Retinal pigment epithelial cell (primary cell): ENCODE measurements at regions not wholly inside any gene's neighbourhood (a gene's known extent, or its start where the extent isn't known, plus 50 kb on each side); places are given as distances from the start of the nearest gene placed in this dataset.

ENCODE experiments used
- DNase-seq: peaks from one replicate; pipeline ENCODE4 v3.0.0-alpha.2; 2010; ENCODE audit warnings: low read depth
- H3K4me3 ChIP-seq: 2 replicates; pipeline ENCODE4 v1.5.1; 2011; ENCODE audit warnings: mild to moderate bottlenecking, low read length, control low read depth, moderate library complexity
- CTCF ChIP-seq: conservative IDR thresholded peaks from 2 replicates; pipeline ENCODE4 v1.5.1; 2011; ENCODE audit warnings: low read depth, low read length, control low read depth, inconsistent platforms

DNA sequence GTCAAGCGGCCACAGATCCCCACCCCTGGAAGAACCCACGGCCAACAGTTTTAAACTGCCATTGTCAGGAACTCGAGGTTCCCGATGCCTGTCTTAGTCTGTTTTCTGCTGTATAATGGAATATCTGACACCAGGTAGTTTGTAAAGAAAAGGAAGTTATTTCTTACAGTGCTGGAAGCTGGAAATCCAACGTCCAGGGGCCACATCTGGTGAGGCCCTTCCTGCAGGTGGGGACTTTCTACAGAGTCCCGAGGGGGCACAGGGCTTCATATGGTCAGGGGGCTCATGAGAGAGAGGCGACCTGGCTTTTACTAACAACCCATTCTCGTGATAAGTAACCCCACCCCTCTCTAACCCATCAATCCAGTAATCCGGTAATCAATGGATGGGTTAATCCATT is 501.6 kb upstream of the MYT1L start:
- DNase-seq = no peak
- H3K4me3 ChIP-seq = no peak overlapping the region
- TF ChIP-seq CTCF = no peak

DNA sequence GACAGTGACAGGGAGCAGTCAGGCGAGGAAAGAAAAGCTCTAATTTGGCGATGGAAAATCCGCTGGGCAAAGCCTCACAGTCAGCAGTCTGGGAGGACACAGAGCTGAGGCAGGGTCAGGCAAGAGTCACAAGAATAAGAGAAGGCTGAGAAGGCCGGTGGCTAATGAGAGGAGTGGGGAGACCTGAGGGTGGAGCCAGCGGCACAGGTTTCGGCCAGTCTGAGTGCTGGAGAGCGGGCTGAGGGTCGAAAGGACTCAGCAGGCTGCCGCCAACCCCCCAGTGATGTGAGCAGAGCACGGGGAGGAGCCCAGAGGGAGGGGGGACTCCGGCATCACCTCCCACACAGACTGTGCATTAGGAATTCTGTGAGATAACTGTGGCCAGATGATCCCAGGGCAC is 500.6 kb upstream of the MYT1L start:
- no peak for DNase-seq
- H3K4me3 ChIP-seq = no peak overlapping the region
- no peak for TF ChIP-seq CTCF

DNA sequence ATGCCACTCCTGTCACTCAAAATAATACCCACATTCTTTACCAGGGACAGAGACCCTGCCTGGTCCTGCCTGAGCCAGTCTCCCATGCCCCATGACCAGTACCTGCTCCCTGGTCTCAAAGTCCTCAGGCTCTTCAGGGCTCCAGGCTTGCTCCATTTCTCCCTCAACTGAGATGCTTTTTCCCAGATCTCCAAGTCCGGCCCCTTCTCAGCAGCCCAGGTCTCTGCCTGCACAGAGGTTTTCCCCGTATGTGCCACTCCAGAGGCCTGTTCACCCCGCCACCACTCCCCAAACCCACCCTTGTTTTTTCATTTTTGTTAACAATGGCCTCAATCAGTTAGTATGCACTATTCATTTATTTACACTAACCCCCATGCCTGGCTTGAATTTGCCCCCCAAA is 499.5 kb upstream of the MYT1L start:
- no peak for DNase-seq
- H3K4me3 ChIP-seq = no peak overlapping the region
- no peak for TF ChIP-seq CTCF

DNA sequence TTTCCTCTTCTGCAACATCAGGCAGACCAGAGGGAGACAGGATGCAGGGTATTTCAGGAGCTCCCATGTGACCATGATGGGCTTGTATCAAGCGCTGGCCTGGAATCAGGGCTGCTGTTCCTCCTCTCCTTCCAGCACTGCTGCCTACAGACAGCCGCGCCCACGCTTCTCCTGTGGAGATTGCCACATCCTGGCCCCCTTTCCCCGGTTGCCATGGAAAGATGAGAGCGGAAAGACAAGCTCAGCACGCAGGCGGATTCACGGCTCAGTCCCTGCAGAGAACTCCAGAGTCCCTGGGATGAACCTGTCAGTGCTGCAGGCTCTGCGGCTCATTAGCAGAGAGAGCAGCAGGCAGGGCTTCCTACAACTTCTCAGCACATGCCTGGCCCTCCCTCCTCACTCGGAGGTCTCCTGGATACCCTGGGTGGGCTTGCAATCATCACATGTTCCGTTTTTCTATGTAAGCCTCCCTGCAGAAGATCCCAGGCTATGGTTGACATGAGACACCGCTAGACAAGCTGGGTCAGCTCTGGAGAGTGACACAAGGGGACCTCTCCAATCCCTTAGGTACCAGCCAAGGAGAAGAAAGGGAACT is 497.8 kb upstream of the MYT1L start:
- no peak for TF ChIP-seq CTCF
- no peak overlapping the region for H3K4me3 ChIP-seq
- DNase-seq = no peak

DNA sequence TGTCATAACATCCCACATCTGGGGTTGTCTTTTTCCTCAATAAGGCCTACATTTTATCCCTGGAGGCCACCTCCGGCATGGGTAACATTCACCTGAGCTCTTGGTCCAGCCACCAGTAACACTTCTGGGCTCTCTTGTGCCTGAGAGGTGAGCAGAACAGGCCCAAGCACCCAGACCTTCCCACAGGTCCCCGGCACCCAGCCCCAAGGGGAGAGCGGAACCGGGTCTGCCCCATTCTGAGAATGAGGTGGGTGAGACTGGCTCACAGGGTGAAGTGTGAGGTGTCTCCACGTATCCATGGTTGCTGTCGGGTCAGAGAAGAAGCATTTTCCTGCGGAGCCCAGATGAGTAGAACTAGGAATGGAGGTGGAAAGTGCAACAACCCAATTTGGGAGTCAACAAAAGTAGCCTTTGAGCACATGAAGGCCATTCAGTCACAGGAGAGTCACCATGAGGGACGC is 496.7 kb upstream of the MYT1L start:
- H3K4me3 ChIP-seq = no peak overlapping the region
- no peak for TF ChIP-seq CTCF
- no peak for DNase-seq

DNA sequence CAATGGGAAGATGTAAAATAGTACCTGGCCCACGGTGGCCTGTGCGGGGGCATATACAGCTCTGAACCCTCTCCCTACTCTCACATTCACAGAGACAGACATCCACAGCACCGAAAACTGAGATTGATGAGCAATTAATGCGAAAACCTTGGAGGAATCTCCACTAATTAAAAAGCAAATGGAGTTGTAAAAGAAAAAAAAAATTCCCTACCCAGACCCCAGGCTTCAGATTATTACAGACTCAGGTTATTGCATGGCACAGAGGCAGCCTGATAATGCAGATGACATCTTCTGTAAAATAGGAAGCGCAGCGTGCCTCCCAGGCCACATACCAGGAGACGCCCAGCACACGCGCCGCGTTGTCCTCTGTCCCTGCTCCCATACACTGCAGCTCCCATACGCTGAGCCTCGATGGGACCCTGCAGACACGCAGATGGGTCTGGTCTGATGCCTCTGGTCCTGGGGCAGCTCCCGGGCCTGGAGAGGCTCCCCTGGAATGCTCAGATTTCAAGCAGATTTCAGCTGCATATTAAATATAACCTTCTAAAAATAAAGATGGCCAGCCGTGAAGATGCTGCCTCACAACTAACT is 496.1 kb upstream of the MYT1L start:
- TF ChIP-seq CTCF = no peak
- H3K4me3 ChIP-seq = no peak overlapping the region
- no peak for DNase-seq

- no peak overlapping the region for H3K4me3 ChIP-seq
- TF ChIP-seq CTCF = no peak
- no peak for DNase-seq
Measured at GRCh38 chr2:2826621-2827020, 495.5 kb upstream of the MYT1L start.
